ENCODE measurements at regions not wholly inside any gene's neighbourhood (a gene's known extent, or its start where the extent isn't known, plus 50 kb on each side); places are given as distances from the start of the nearest gene placed in this dataset.

DNA sequence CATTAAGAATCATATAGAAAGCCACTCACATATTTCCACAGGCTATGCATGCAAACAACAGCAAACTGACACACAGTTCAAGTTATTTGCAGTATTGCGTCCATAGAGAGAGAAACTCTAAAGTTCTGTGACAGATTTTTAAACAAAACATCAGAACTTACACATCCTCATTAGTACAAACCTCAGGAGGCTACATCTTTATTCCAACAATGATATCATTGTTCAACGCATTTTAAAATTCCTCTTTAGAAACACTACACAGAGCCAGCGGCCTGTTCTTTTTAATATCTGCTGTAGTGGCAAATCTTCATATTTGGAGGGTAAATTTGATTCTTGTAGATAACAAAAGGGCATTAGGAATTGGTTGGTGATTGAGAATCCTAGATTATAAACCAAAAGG is 55.9 kb upstream of the NFE2L3 start:
- no peak for TF ChIP-seq CTCF (IDR thresholded peaks at IDR 0.05)
- no peak for TF ChIP-seq POLR2A (IDR thresholded peaks at IDR 0.05)

All from adrenal gland (tissue), 5 donors.